Chondrocyte (in vitro differentiated cells): ENCODE measurements at regions not wholly inside any gene's neighbourhood (a gene's known extent, or its start where the extent isn't known, plus 50 kb on each side); places are given as distances from the start of the nearest gene placed in this dataset.

Experiments used
- DNase-seq: peaks from one replicate; pipeline ENCODE4 v3.0.0; 2021; ENCODE audit warnings: mixed read lengths, low spot score
- H3K27ac Mint-ChIP-seq: one replicate; pipeline ENCODE4 v1.8.0; 2021; ENCODE audit warnings: mild to moderate bottlenecking, moderate library complexity, mixed read lengths; ENCODE audit not compliant: unreplicated experiment
- H3K27me3 Mint-ChIP-seq: 2 replicates; pipeline ENCODE4 v1.8.0; 2021; ENCODE audit warnings: low read depth, mixed read lengths
- H3K36me3 Mint-ChIP-seq: 2 replicates; pipeline ENCODE4 v1.8.0; 2021; ENCODE audit warnings: low read depth, mixed read lengths
- H3K4me1 Mint-ChIP-seq: 2 replicates; pipeline ENCODE4 v1.8.0; 2021; ENCODE audit warnings: low read depth, mild to moderate bottlenecking, mixed read lengths
- H3K4me3 Mint-ChIP-seq: one replicate; pipeline ENCODE4 v1.8.0; 2021; ENCODE audit warnings: mild to moderate bottlenecking, moderate library complexity, mixed read lengths; ENCODE audit not compliant: unreplicated experiment
- H3K9me3 Mint-ChIP-seq: 2 replicates; pipeline ENCODE4 v1.8.0; 2021; ENCODE audit warnings: low read depth, mixed read lengths
- CTCF ChIP-seq: fragments of 200-600 bp; sonication (generic); IDR thresholded peaks from 2 replicates; pipeline ENCODE4 v1.5.0; 2021; ENCODE audit warnings: antibody characterized with exemption, mild to moderate bottlenecking, moderate library complexity

GRCh38 chr16:62652441-62653120, 616.3 kb upstream of the CDH8 start:
- H3K9me3 Mint-ChIP-seq = peaks cover 11% of the 10 kb centered on the region
- no peak for DNase-seq
- no peaks in the 10 kb centered on the region for H3K36me3 Mint-ChIP-seq
- H3K27ac Mint-ChIP-seq = no peak overlapping the region
- no peak for TF ChIP-seq CTCF
- no peaks in the 10 kb centered on the region for H3K4me1 Mint-ChIP-seq
- no peak overlapping the region for H3K4me3 Mint-ChIP-seq
- H3K27me3 Mint-ChIP-seq = no peaks in the 10 kb centered on the region

- no peaks in the 10 kb centered on the region for H3K27me3 Mint-ChIP-seq
- no peak for TF ChIP-seq CTCF
- H3K4me3 Mint-ChIP-seq = no peak overlapping the region
- H3K9me3 Mint-ChIP-seq = peaks cover 16% of the 10 kb centered on the region
- no peaks in the 10 kb centered on the region for H3K36me3 Mint-ChIP-seq
- H3K27ac Mint-ChIP-seq = no peak overlapping the region
- DNase-seq = no peak
- H3K4me1 Mint-ChIP-seq = no peaks in the 10 kb centered on the region
These were observed 612.0 kb upstream of the CDH8 start for GRCh38 chr16:62648256-62648655.

- Mint-ChIP-seq H3K27ac (no peak overlapping the region), H3K27me3 (no peaks in the 10 kb centered on the region)
These were observed 608.0 kb upstream of the CDH8 start for GRCh38 chr16:62644030-62644812.

GRCh38 chr16:62642677-62643076, 606.4 kb upstream of the CDH8 start:
- Mint-ChIP-seq H3K4me3 (no peak overlapping the region), H3K36me3 (no peaks in the 10 kb centered on the region), H3K4me1 (peaks cover 4% of the 10 kb centered on the region), H3K27me3 (no peaks in the 10 kb centered on the region), H3K27ac (no peak overlapping the region), H3K9me3 (peaks cover 5% of the 10 kb centered on the region)
- no peak for TF ChIP-seq CTCF
- DNase-seq = no peak

More at GRCh38 chr16:62644030-62644812, 608.0 kb upstream of the CDH8 start:
- no peaks in the 10 kb centered on the region for H3K36me3 Mint-ChIP-seq
- H3K4me1 Mint-ChIP-seq = peaks cover 4% of the 10 kb centered on the region
- no peak for TF ChIP-seq CTCF
- no peak for DNase-seq
- peaks cover 11% of the 10 kb centered on the region for H3K9me3 Mint-ChIP-seq
- H3K4me3 Mint-ChIP-seq = no peak overlapping the region

- Mint-ChIP-seq H3K27me3 (no peaks in the 10 kb centered on the region), H3K4me1 (peaks cover 4% of the 10 kb centered on the region), H3K36me3 (no peaks in the 10 kb centered on the region), H3K27ac (no peak overlapping the region), H3K9me3 (no peaks in the 10 kb centered on the region), H3K4me3 (no peak overlapping the region)
- DNase-seq = no peak
- no peak for TF ChIP-seq CTCF
These were observed 603.7 kb upstream of the CDH8 start for GRCh38 chr16:62639890-62640289.
